DND-41 (cell line): ENCODE measurements at regions not wholly inside any gene's neighbourhood (a gene's known extent, or its start where the extent isn't known, plus 50 kb on each side); places are given as distances from the start of the nearest gene placed in this dataset.
A peak's percentile ranks its signal among the peaks of the same experiment; 100 is the strongest.

Experiments
- ATAC-seq: fragments of 200-7000 bp; cut with Tn5 transposase; 3 replicates; pipeline ENCODE4 v1.9.1; 2021; ENCODE audit warnings: low read depth; ENCODE audit not compliant: insufficient read depth
- DNase-seq: peaks from one replicate; pipeline ENCODE4 v3.0.0-alpha.2; 2020
- H2AFZ ChIP-seq: 2 replicates; pipeline ENCODE4 v1.6.0; 2012; ENCODE audit warnings: low read depth, low read length
- H3K27ac ChIP-seq: 2 replicates; pipeline ENCODE4 v1.5.1; 2012; ENCODE audit warnings: low read length, inconsistent platforms
- H3K27me3 ChIP-seq: fragments of 200-600 bp; sonication (generic); 2 replicates; pipeline ENCODE4 v1.6.0; 2012; ENCODE audit warnings: low read length, mild to moderate bottlenecking, inconsistent platforms; ENCODE audit not compliant: insufficient read depth, poor library complexity
- H3K36me3 ChIP-seq: 2 replicates; pipeline ENCODE4 v1.5.1; 2012; ENCODE audit warnings: low read length, inconsistent platforms; ENCODE audit not compliant: insufficient read depth
- H3K4me1 ChIP-seq: 2 replicates; pipeline ENCODE4 v1.5.1; 2012; ENCODE audit warnings: mild to moderate bottlenecking, low read length; ENCODE audit not compliant: insufficient read depth
- H3K4me2 ChIP-seq: 2 replicates; pipeline ENCODE4 v1.6.0; 2012; ENCODE audit warnings: mild to moderate bottlenecking, moderate library complexity, low read length, inconsistent platforms; ENCODE audit not compliant: insufficient read depth
- H3K4me3 ChIP-seq, 2 experiments: fragments of 200-600 bp in 1 of 2; shearing (Covaris generic) in 1 of 2; 2 replicates each; pipeline ENCODE4 v1.5.1; 2012 to 2016; ENCODE audit warnings: inconsistent platforms in 2 of 2, low read length in 2 of 2, mild to moderate bottlenecking in 2 of 2, low read depth in 1 of 2, moderate library complexity in 1 of 2
- H3K79me2 ChIP-seq: 2 replicates; pipeline ENCODE4 v1.6.0; 2012; ENCODE audit warnings: low read length, inconsistent platforms; ENCODE audit not compliant: insufficient read depth
- H3K9ac ChIP-seq: 2 replicates; pipeline ENCODE4 v1.6.0; 2012; ENCODE audit warnings: low read depth, mild to moderate bottlenecking, inconsistent platforms, low read length, moderate library complexity
- H3K9me3 ChIP-seq: 2 replicates; pipeline ENCODE4 v1.5.1; 2012; ENCODE audit warnings: low read length, moderate library complexity, mild to moderate bottlenecking, inconsistent platforms; ENCODE audit not compliant: insufficient read depth, severe bottlenecking
- H4K20me1 ChIP-seq: 2 replicates; pipeline ENCODE4 v1.6.0; 2012; ENCODE audit warnings: low read length; ENCODE audit not compliant: insufficient read depth
- CTCF ChIP-seq: IDR thresholded peaks from 2 replicates; pipeline ENCODE4 v1.5.1; 2012; ENCODE audit warnings: borderline replicate concordance, low read length, moderate library complexity, mild to moderate bottlenecking; ENCODE audit not compliant: poor library complexity, severe bottlenecking; ENCODE audit errors: extremely low read depth
- EZH2 ChIP-seq: IDR thresholded peaks from 3 replicates; pipeline ENCODE4 v1.6.1; 2012; ENCODE audit warnings: borderline replicate concordance, low read depth, mild to moderate bottlenecking, moderate library complexity, low read length, inconsistent platforms; ENCODE audit not compliant: severe bottlenecking

- Histone ChIP-seq H3K4me1 (peaks cover 4% of the 10 kb centered on the region; the same call in 1 of the 2 replicates), H3K79me2 (no peaks in the 10 kb centered on the region), H3K27ac (no peak overlapping the region), H4K20me1 (no peaks in the 10 kb centered on the region), H3K9ac (no peak overlapping the region), H3K36me3 (no peaks in the 10 kb centered on the region), H3K4me2 (no peak overlapping the region), H3K4me3 (no peak overlapping the region), H3K27me3 (no peaks in the 10 kb centered on the region), H3K9me3 (no peaks in the 10 kb centered on the region), H2AFZ (no peak overlapping the region)
- DNase-seq, result no peak
- no peak for ATAC-seq
- TF ChIP-seq EZH2, result no peak
- TF ChIP-seq CTCF, result no peak
Measured at GRCh38 chr6:81295310-81295709, 457.2 kb downstream of the TENT5A start.

- no peak overlapping the region for H2AFZ ChIP-seq
Measured at GRCh38 chr6:81293896-81294295, 458.6 kb downstream of the TENT5A start.

GRCh38 chr6:81289229-81289628, 463.3 kb downstream of the TENT5A start:
- TF ChIP-seq EZH2, result no peak
- TF ChIP-seq CTCF, result no peak
- Histone ChIP-seq H3K4me2 (no peak overlapping the region), H3K4me3 (no peak overlapping the region), H3K79me2 (no peaks in the 10 kb centered on the region), H3K9ac (no peak overlapping the region), H2AFZ (no peak overlapping the region), H3K36me3 (no peaks in the 10 kb centered on the region), H3K27ac (no peak overlapping the region), H3K9me3 (no peaks in the 10 kb centered on the region), H3K27me3 (no peaks in the 10 kb centered on the region), H4K20me1 (no peaks in the 10 kb centered on the region), H3K4me1 (no peaks in the 10 kb centered on the region)
- DNase-seq (no peak), ATAC-seq (no peak)

More at GRCh38 chr6:81293896-81294295, 458.6 kb downstream of the TENT5A start:
- no peak for ATAC-seq
- Histone ChIP-seq H3K36me3 (no peaks in the 10 kb centered on the region), H3K79me2 (no peaks in the 10 kb centered on the region), H3K4me1 (peaks cover 3% of the 10 kb centered on the region; the same call in 1 of the 2 replicates), H3K4me3 (no peak overlapping the region), H3K4me2 (no peak overlapping the region), H3K27me3 (no peaks in the 10 kb centered on the region), H3K9me3 (no peaks in the 10 kb centered on the region), H3K9ac (no peak overlapping the region), H3K27ac (no peak overlapping the region), H4K20me1 (no peaks in the 10 kb centered on the region)
- TF ChIP-seq CTCF, result no peak
- TF ChIP-seq EZH2, result no peak
- no peak for DNase-seq

- Histone ChIP-seq H3K9ac (no peak overlapping the region), H4K20me1 (no peaks in the 10 kb centered on the region), H3K4me2 (peak overlapping the region; percentile 47), H3K4me1 (0 out of 2 replicates have a peak, but pooled peaks cover 4% of the 10 kb centered on the region), H3K4me3 (no peak overlapping the region; a peak in 1 of 4 replicates), H3K36me3 (no peaks in the 10 kb centered on the region), H3K9me3 (no peaks in the 10 kb centered on the region), H3K79me2 (no peaks in the 10 kb centered on the region), H2AFZ (peak overlapping the region; percentile 55), H3K27ac (no peak overlapping the region), H3K27me3 (no peaks in the 10 kb centered on the region)
- no peak for ATAC-seq
- TF ChIP-seq EZH2, result no peak
- TF ChIP-seq CTCF, result no peak
- no peak for DNase-seq
Measured at GRCh38 chr6:81265106-81265505, 487.4 kb downstream of the TENT5A start.
